Vagina (tissue), 2 donors: ENCODE measurements at regions not wholly inside any gene's neighbourhood (a gene's known extent, or its start where the extent isn't known, plus 50 kb on each side); places are given as distances from the start of the nearest gene placed in this dataset.

Source experiments
- DNase-seq, 2 donors: peaks; one replicate each; pipeline ENCODE4 v3.0.0-alpha.2; 2017; ENCODE audit errors: extremely low spot score in 2 of 2
- H3K27ac ChIP-seq: fragments of 200-600 bp; sonication (generic); one replicate; pipeline ENCODE4 v1.5.1; 2019
- H3K27me3 ChIP-seq: fragments of 200-600 bp; sonication (generic); one replicate; pipeline ENCODE4 v1.5.1; 2019
- H3K36me3 ChIP-seq, 2 donors: fragments of 200-600 bp; sonication (generic); one replicate each; pipeline ENCODE4 v1.5.1; 2017 to 2019
- H3K4me1 ChIP-seq: fragments of 200-600 bp; sonication (generic); one replicate; pipeline ENCODE4 v1.5.1; 2019
- H3K4me3 ChIP-seq, 2 donors: fragments of 200-600 bp; sonication (generic); 1 replicate in 1 of 2; 2 replicates in 1 of 2; pipeline ENCODE4 v1.5.1; 2016 to 2019
- H3K9me3 ChIP-seq: fragments of 200-600 bp; sonication (generic); one replicate; pipeline ENCODE4 v1.5.1; 2019
- CTCF ChIP-seq, 3 experiments: fragments of 450-650 bp in 2 of 3; fragments of 200-600 bp in 1 of 3; sonication (generic) in 1 of 3; IDR thresholded peaks; one replicate each; pipeline ENCODE4 v1.5.1; 2017 to 2019; ENCODE audit warnings: antibody characterized with exemption in 3 of 3, mild to moderate bottlenecking in 2 of 3, moderate library complexity in 2 of 3
- POLR2A ChIP-seq, 2 donors: fragments of 450-650 bp; IDR thresholded peaks; one replicate each; pipeline ENCODE4 v1.6.1; 2017; ENCODE audit warnings: antibody characterized with exemption in 2 of 2, mild to moderate bottlenecking in 2 of 2, moderate library complexity in 2 of 2
- POLR2AphosphoS5 ChIP-seq, 2 donors: sonication (generic); formaldehyde crosslinking; IDR thresholded peaks; one replicate each; pipeline ENCODE4 v1.9.0; 2017; ENCODE audit warnings: antibody characterized with exemption in 2 of 2, mild to moderate bottlenecking in 2 of 2, low read depth in 1 of 2; ENCODE audit not compliant: insufficient read depth in 1 of 2
- intact Hi-C: fragments of 100-400 bp; cut with DNase I; formaldehyde crosslinking; loops from one replicate; pipeline ENCODE4 v1.15.1; 2023

- no peak for DNase-seq
- Histone ChIP-seq H3K27ac (no peak overlapping the region), H3K4me1 (no peaks in the 10 kb centered on the region), H3K27me3 (no peaks in the 10 kb centered on the region), H3K36me3 (no peaks in the 10 kb centered on the region), H3K4me3 (no peak overlapping the region), H3K9me3 (no peaks in the 10 kb centered on the region)
- TF ChIP-seq POLR2A (IDR thresholded peaks at IDR 0.05) (no peak), CTCF (IDR thresholded peaks at IDR 0.05) (no peak), POLR2AphosphoS5 (IDR thresholded peaks at IDR 0.05; ENCODE audit: insufficient read depth in 1 of 2, low read depth in 1 of 2) (no peak)
- intact Hi-C loops, result no loop called here
Observed at GRCh38 chr16:80436510-80436909, 104.3 kb upstream of the DYNLRB2 start.

GRCh38 chr16:80433623-80434022 lies 107.2 kb upstream of the DYNLRB2 start:
- no peaks in the 10 kb centered on the region for H3K36me3 ChIP-seq
- no peaks in the 10 kb centered on the region for H3K9me3 ChIP-seq
- DNase-seq, result no peak
- no peaks in the 10 kb centered on the region for H3K27me3 ChIP-seq
- no peak overlapping the region for H3K27ac ChIP-seq
- TF ChIP-seq CTCF (IDR thresholded peaks at IDR 0.05), result no peak
- no peak for TF ChIP-seq POLR2AphosphoS5 (IDR thresholded peaks at IDR 0.05; ENCODE audit: insufficient read depth in 1 of 2, low read depth in 1 of 2)
- TF ChIP-seq POLR2A (IDR thresholded peaks at IDR 0.05), result no peak
- intact Hi-C loops, result no loop called here
- H3K4me1 ChIP-seq, result no peaks in the 10 kb centered on the region
- no peak overlapping the region for H3K4me3 ChIP-seq

- DNase-seq, result no peak
- no peaks in the 10 kb centered on the region for H3K9me3 ChIP-seq
- H3K36me3 ChIP-seq, result no peaks in the 10 kb centered on the region
- no peak overlapping the region for H3K4me3 ChIP-seq
- H3K4me1 ChIP-seq, result no peaks in the 10 kb centered on the region
- no peak overlapping the region for H3K27ac ChIP-seq
- intact Hi-C loops, result no loop called here
- H3K27me3 ChIP-seq, result no peaks in the 10 kb centered on the region
- TF ChIP-seq POLR2A (IDR thresholded peaks at IDR 0.05) (no peak), POLR2AphosphoS5 (IDR thresholded peaks at IDR 0.05; ENCODE audit: insufficient read depth in 1 of 2, low read depth in 1 of 2) (no peak), CTCF (IDR thresholded peaks at IDR 0.05) (no peak)
Observed at GRCh38 chr16:80427795-80428194, 113.0 kb upstream of the DYNLRB2 start.

- H3K4me1 ChIP-seq, result no peaks in the 10 kb centered on the region
- no peaks in the 10 kb centered on the region for H3K9me3 ChIP-seq
- no peak for DNase-seq
- TF ChIP-seq CTCF (IDR thresholded peaks at IDR 0.05) (no peak), POLR2A (IDR thresholded peaks at IDR 0.05) (no peak), POLR2AphosphoS5 (IDR thresholded peaks at IDR 0.05; ENCODE audit: insufficient read depth in 1 of 2, low read depth in 1 of 2) (no peak)
- no peaks in the 10 kb centered on the region for H3K27me3 ChIP-seq
- H3K27ac ChIP-seq, result no peak overlapping the region
- intact Hi-C loops, result no loop called here
- no peak overlapping the region for H3K4me3 ChIP-seq
- H3K36me3 ChIP-seq, result no peaks in the 10 kb centered on the region
Observed at GRCh38 chr16:80418517-80419355, 122.1 kb upstream of the DYNLRB2 start.

- Histone ChIP-seq H3K27ac (no peak overlapping the region), H3K27me3 (no peaks in the 10 kb centered on the region), H3K4me1 (no peaks in the 10 kb centered on the region), H3K36me3 (no peaks in the 10 kb centered on the region), H3K9me3 (no peaks in the 10 kb centered on the region), H3K4me3 (no peak overlapping the region)
- intact Hi-C loops, result no loop called here
- DNase-seq, result no peak
- TF ChIP-seq POLR2A (IDR thresholded peaks at IDR 0.05) (no peak), POLR2AphosphoS5 (IDR thresholded peaks at IDR 0.05; ENCODE audit: insufficient read depth in 1 of 2, low read depth in 1 of 2) (no peak), CTCF (IDR thresholded peaks at IDR 0.05) (no peak)
Observed at GRCh38 chr16:80417706-80418271, 123.0 kb upstream of the DYNLRB2 start.
